ENCODE measurements at regions not wholly inside any gene's neighbourhood (a gene's known extent, or its start where the extent isn't known, plus 50 kb on each side); places are given as distances from the start of the nearest gene placed in this dataset.
"Not testable (repeated sequence)": the region's sequence is repeated elsewhere in the genome, so short reads cannot be mapped to it uniquely, and the experiment has no call there.

- no peak overlapping the region for H3K4me3 Mint-ChIP-seq
- no peaks in the 10 kb centered on the region for H3K27me3 Mint-ChIP-seq
- peaks cover 14% of the 10 kb centered on the region for H3K9me3 Mint-ChIP-seq
- H3K36me3 Mint-ChIP-seq (ENCODE audit: low read depth): no peaks in the 10 kb centered on the region
- H3K27ac Mint-ChIP-seq: no peak overlapping the region
- ATAC-seq (replicated peaks): no peak
- H3K4me1 Mint-ChIP-seq: no peaks in the 10 kb centered on the region
Measured at GRCh38 chr6:23712756-23713155, 413.3 kb upstream of the NRSN1 start.

- H3K4me3 Mint-ChIP-seq: no peak overlapping the region
- ATAC-seq (replicated peaks): no peak
- no peaks in the 10 kb centered on the region for H3K4me1 Mint-ChIP-seq
- no peak overlapping the region for H3K27ac Mint-ChIP-seq
- no peaks in the 10 kb centered on the region for H3K36me3 Mint-ChIP-seq (ENCODE audit: low read depth)
- H3K27me3 Mint-ChIP-seq: no peaks in the 10 kb centered on the region
- H3K9me3 Mint-ChIP-seq: peaks cover 14% of the 10 kb centered on the region
Measured at GRCh38 chr6:23713211-23713610, 412.8 kb upstream of the NRSN1 start.

- H3K36me3 Mint-ChIP-seq (ENCODE audit: low read depth): no peaks in the 10 kb centered on the region
Measured at GRCh38 chr6:23728707-23729106, 397.3 kb upstream of the NRSN1 start.

GRCh38 chr6:23731609-23732008, 394.4 kb upstream of the NRSN1 start:
- ATAC-seq (replicated peaks): no peak
- no peaks in the 10 kb centered on the region for H3K36me3 Mint-ChIP-seq (ENCODE audit: low read depth)
- H3K27me3 Mint-ChIP-seq: no peaks in the 10 kb centered on the region
- H3K4me1 Mint-ChIP-seq: no peaks in the 10 kb centered on the region
- no peak overlapping the region for H3K4me3 Mint-ChIP-seq
- no peak overlapping the region for H3K27ac Mint-ChIP-seq
- peaks cover 9% of the 10 kb centered on the region for H3K9me3 Mint-ChIP-seq

More at GRCh38 chr6:23728707-23729106, 397.3 kb upstream of the NRSN1 start:
- ATAC-seq (replicated peaks): no peak
- Mint-ChIP-seq H3K4me1 (no peaks in the 10 kb centered on the region), H3K27me3 (no peaks in the 10 kb centered on the region), H3K27ac (no peak overlapping the region), H3K9me3 (peaks cover 7% of the 10 kb centered on the region), H3K4me3 (no peak overlapping the region)

- Mint-ChIP-seq H3K27me3 (no peaks in the 10 kb centered on the region), H3K9me3 (peaks cover 9% of the 10 kb centered on the region), H3K4me3 (no peak overlapping the region), H3K27ac (no peak overlapping the region), H3K36me3 (ENCODE audit: low read depth) (no peaks in the 10 kb centered on the region), H3K4me1 (no peaks in the 10 kb centered on the region)
- no peak for ATAC-seq (replicated peaks)
Measured at GRCh38 chr6:23732521-23732920, 393.5 kb upstream of the NRSN1 start.

GRCh38 chr6:23735151-23735550, 390.9 kb upstream of the NRSN1 start:
- H3K36me3 Mint-ChIP-seq (ENCODE audit: low read depth): no peaks in the 10 kb centered on the region
- no peaks in the 10 kb centered on the region for H3K4me1 Mint-ChIP-seq
- H3K9me3 Mint-ChIP-seq: peaks cover 7% of the 10 kb centered on the region
- H3K27me3 Mint-ChIP-seq: no peaks in the 10 kb centered on the region
- no peak overlapping the region for H3K27ac Mint-ChIP-seq
- H3K4me3 Mint-ChIP-seq: no peak overlapping the region
- ATAC-seq (replicated peaks): no peak

- ATAC-seq (replicated peaks): no peak
- Mint-ChIP-seq H3K27ac (no peak overlapping the region), H3K27me3 (no peaks in the 10 kb centered on the region), H3K36me3 (ENCODE audit: low read depth) (no peaks in the 10 kb centered on the region), H3K9me3 (peaks cover 8% of the 10 kb centered on the region), H3K4me3 (no peak overlapping the region), H3K4me1 (no peaks in the 10 kb centered on the region)
Measured at GRCh38 chr6:23736577-23736976, 389.4 kb upstream of the NRSN1 start.

- Mint-ChIP-seq H3K4me1 (no peaks in the 10 kb centered on the region), H3K4me3 (no peak overlapping the region), H3K36me3 (ENCODE audit: low read depth) (no peaks in the 10 kb centered on the region), H3K27ac (no peak overlapping the region), H3K27me3 (no peaks in the 10 kb centered on the region), H3K9me3 (peaks cover 4% of the 10 kb centered on the region)
- no peak for ATAC-seq (replicated peaks)
Measured at GRCh38 chr6:23747239-23747638, 378.8 kb upstream of the NRSN1 start.

- H3K27me3 Mint-ChIP-seq: no peaks in the 10 kb centered on the region
- no peak overlapping the region for H3K4me3 Mint-ChIP-seq
- no peaks in the 10 kb centered on the region for H3K4me1 Mint-ChIP-seq
- no peaks in the 10 kb centered on the region for H3K36me3 Mint-ChIP-seq (ENCODE audit: low read depth)
- ATAC-seq (replicated peaks): no peak
- H3K9me3 Mint-ChIP-seq: no peaks in the 10 kb centered on the region
- no peak overlapping the region for H3K27ac Mint-ChIP-seq
Measured at GRCh38 chr6:23752414-23752813, 373.6 kb upstream of the NRSN1 start.

- no peaks in the 10 kb centered on the region for H3K36me3 Mint-ChIP-seq (ENCODE audit: low read depth)
- no peak overlapping the region for H3K4me3 Mint-ChIP-seq
- H3K4me1 Mint-ChIP-seq: no peaks in the 10 kb centered on the region
- H3K9me3 Mint-ChIP-seq: no peaks in the 10 kb centered on the region
- no peaks in the 10 kb centered on the region for H3K27me3 Mint-ChIP-seq
- ATAC-seq (replicated peaks): no peak
- no peak overlapping the region for H3K27ac Mint-ChIP-seq
Measured at GRCh38 chr6:23754197-23754596, 371.8 kb upstream of the NRSN1 start.

GRCh38 chr6:23775127-23775526, 350.9 kb upstream of the NRSN1 start:
- Mint-ChIP-seq H3K4me1 (no peaks in the 10 kb centered on the region), H3K9me3 (no peaks in the 10 kb centered on the region), H3K27ac (no peak overlapping the region), H3K36me3 (ENCODE audit: low read depth) (no peaks in the 10 kb centered on the region), H3K4me3 (no peak overlapping the region), H3K27me3 (no peaks in the 10 kb centered on the region)
- ATAC-seq (replicated peaks): no peak

- Mint-ChIP-seq H3K27me3 (no peaks in the 10 kb centered on the region), H3K9me3 (peaks cover 4% of the 10 kb centered on the region), H3K36me3 (ENCODE audit: low read depth) (no peaks in the 10 kb centered on the region), H3K27ac (no peak overlapping the region), H3K4me1 (no peaks in the 10 kb centered on the region), H3K4me3 (no peak overlapping the region)
- no peak for ATAC-seq (replicated peaks)
Measured at GRCh38 chr6:23783901-23784300, 342.1 kb upstream of the NRSN1 start.

- Mint-ChIP-seq H3K27ac (no peak overlapping the region), H3K27me3 (no peaks in the 10 kb centered on the region), H3K4me1 (no peaks in the 10 kb centered on the region), H3K4me3 (no peak overlapping the region), H3K9me3 (peaks cover 4% of the 10 kb centered on the region), H3K36me3 (ENCODE audit: low read depth) (no peaks in the 10 kb centered on the region)
- no peak for ATAC-seq (replicated peaks)
Measured at GRCh38 chr6:23784301-23784919, 341.6 kb upstream of the NRSN1 start.

- Mint-ChIP-seq H3K9me3 (no peaks in the 10 kb centered on the region), H3K27me3 (no peaks in the 10 kb centered on the region), H3K4me1 (no peaks in the 10 kb centered on the region), H3K27ac (no peak overlapping the region), H3K4me3 (no peak overlapping the region), H3K36me3 (ENCODE audit: low read depth) (no peaks in the 10 kb centered on the region)
- no peak for ATAC-seq (replicated peaks)
Measured at GRCh38 chr6:23790756-23791155, 335.3 kb upstream of the NRSN1 start.

GRCh38 chr6:23797041-23797440, 329.0 kb upstream of the NRSN1 start:
- H3K9me3 Mint-ChIP-seq: no peaks in the 10 kb centered on the region
- no peaks in the 10 kb centered on the region for H3K36me3 Mint-ChIP-seq (ENCODE audit: low read depth)
- no peaks in the 10 kb centered on the region for H3K4me1 Mint-ChIP-seq
- ATAC-seq (replicated peaks): no peak
- no peak overlapping the region for H3K4me3 Mint-ChIP-seq
- no peak overlapping the region for H3K27ac Mint-ChIP-seq
- H3K27me3 Mint-ChIP-seq: no peaks in the 10 kb centered on the region

GRCh38 chr6:23804289-23804688, 321.7 kb upstream of the NRSN1 start:
- ATAC-seq (replicated peaks); H3K4me3 Mint-ChIP-seq; H3K4me1 Mint-ChIP-seq; H3K27me3 Mint-ChIP-seq; H3K36me3 Mint-ChIP-seq (ENCODE audit: low read depth); H3K9me3 Mint-ChIP-seq; H3K27ac Mint-ChIP-seq: not testable (repeated sequence)

All from activated T-helper 17 cell treated with anti-CD3 and anti-CD28 coated beads, Interleukin-2, amount 50 U/mL, for 72 hours (primary cell).